ENCODE measurements at regions not wholly inside any gene's neighbourhood (a gene's known extent, or its start where the extent isn't known, plus 50 kb on each side); places are given as distances from the start of the nearest gene placed in this dataset.

- no peak for DNase-seq
Measured at GRCh38 chr4:122203407-122203806, 51.3 kb downstream of the BLTP1 start.

- no peak for DNase-seq
Measured at GRCh38 chr4:122205687-122206086, 53.6 kb downstream of the BLTP1 start.

- no peak for DNase-seq
Measured at GRCh38 chr4:122212880-122213279, 60.7 kb downstream of the BLTP1 start.

GRCh38 chr4:122218762-122219161 is 66.6 kb downstream of the BLTP1 start:
- DNase-seq = no peak

- no peak for DNase-seq
Measured at GRCh38 chr4:122219356-122219755, 67.2 kb downstream of the BLTP1 start.

- DNase-seq = no peak
Measured at GRCh38 chr4:122221322-122221721, 69.2 kb downstream of the BLTP1 start.

- DNase-seq = no peak
Measured at GRCh38 chr4:122224348-122224747, 72.2 kb downstream of the BLTP1 start.

GRCh38 chr4:122227202-122227601 is 75.1 kb downstream of the BLTP1 start:
- DNase-seq = no peak

GRCh38 chr4:122229857-122230256 is 77.7 kb downstream of the BLTP1 start:
- DNase-seq = no peak

- DNase-seq = no peak
Measured at GRCh38 chr4:122232633-122233032, 80.5 kb downstream of the BLTP1 start.

GRCh38 chr4:122234686-122235085 is 82.6 kb downstream of the BLTP1 start:
- no peak for DNase-seq

GRCh38 chr4:122243785-122244184 is 91.7 kb downstream of the BLTP1 start:
- DNase-seq = no peak

- no peak for DNase-seq
Measured at GRCh38 chr4:122244764-122245163, 92.6 kb downstream of the BLTP1 start.

- DNase-seq = no peak
Measured at GRCh38 chr4:122246551-122246950, 94.4 kb downstream of the BLTP1 start.

GRCh38 chr4:122249357-122249756 is 97.2 kb downstream of the BLTP1 start:
- DNase-seq = no peak

- no peak for DNase-seq
Measured at GRCh38 chr4:122252584-122252983, 100.5 kb downstream of the BLTP1 start.

GRCh38 chr4:122259849-122260248 is 107.7 kb downstream of the BLTP1 start:
- DNase-seq = no peak

GRCh38 chr4:122276359-122276758 is 102.5 kb upstream of the ADAD1 start:
- no peak for DNase-seq

- DNase-seq = no peak
Measured at GRCh38 chr4:122278976-122279375, 99.8 kb upstream of the ADAD1 start.

- no peak for DNase-seq
Measured at GRCh38 chr4:122279670-122280069, 99.1 kb upstream of the ADAD1 start.

- no peak for DNase-seq
Measured at GRCh38 chr4:122285285-122285684, 93.5 kb upstream of the ADAD1 start.

- DNase-seq = peak in 14 of 58 donors; percentile 1 to 19 (median 6)
Measured at GRCh38 chr4:122293374-122294365, 85.1 kb upstream of the ADAD1 start.

GRCh38 chr4:122297694-122298093 is 81.1 kb upstream of the ADAD1 start:
- no peak for DNase-seq

Measured in anterior cingulate cortex (tissue), 58 donors.